ENCODE measurements at regions not wholly inside any gene's neighbourhood (a gene's known extent, or its start where the extent isn't known, plus 50 kb on each side); places are given as distances from the start of the nearest gene placed in this dataset.

DNA sequence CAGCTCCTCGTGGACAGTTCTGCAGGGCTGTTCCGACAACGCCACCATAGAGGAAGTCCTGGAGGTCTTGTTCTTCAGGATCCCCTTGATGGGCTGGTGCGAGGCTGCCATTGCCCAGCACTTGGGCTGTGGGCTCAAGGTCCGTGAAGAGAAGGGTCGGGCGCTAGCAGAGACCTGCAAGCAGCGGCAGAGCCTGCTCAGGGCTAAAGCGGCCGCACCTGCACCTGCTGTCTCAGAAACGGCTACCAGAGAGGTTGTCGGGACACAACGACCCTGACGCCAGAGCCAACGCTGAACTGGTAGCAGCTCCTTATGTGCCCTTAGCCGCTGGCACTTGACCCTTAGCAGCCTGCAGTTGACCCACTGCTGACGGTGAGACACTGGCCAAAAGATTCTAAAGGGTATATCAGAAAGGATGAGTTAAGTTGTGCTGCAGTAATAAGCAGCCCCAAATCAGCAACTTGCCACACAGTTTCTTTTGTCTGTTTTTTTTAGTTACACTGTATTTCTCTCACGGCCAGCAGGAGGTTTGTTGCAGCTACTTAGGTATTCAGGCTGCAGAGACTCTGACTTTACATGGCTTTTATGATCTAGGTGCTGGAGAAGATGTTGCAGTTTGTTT is 55.5 kb upstream of the ST6GAL2 start:
- Histone ChIP-seq H3K9me3 (no peaks in the 10 kb centered on the region), H3K4me2 (no peak overlapping the region), H2AFZ (ENCODE audit: low read depth) (no peak overlapping the region), H4K20me1 (ENCODE audit: insufficient read depth) (no peaks in the 10 kb centered on the region), H3K36me3 (replicated peaks in 1 of 2; ENCODE audit: control insufficient read depth in 1 of 2, insufficient read depth in 2 of 2, low read length in 1 of 2) (no peaks in the 10 kb centered on the region), H3K27me3 (ENCODE audit: insufficient read depth) (no peaks in the 10 kb centered on the region), H3K4me3 (ENCODE audit: low read depth in 2 of 2, low read length in 1 of 2) (no peak overlapping the region), H3K9me2 (no peaks in the 10 kb centered on the region), H3K27ac (ENCODE audit: low read depth in 2 of 2, low read length in 1 of 2) (no peak overlapping the region), H3K79me2 (ENCODE audit: insufficient read depth) (no peaks in the 10 kb centered on the region), H3K4me1 (ENCODE audit: control insufficient read depth in 1 of 2, insufficient read depth in 2 of 2, low read depth in 1 of 2, low read length in 1 of 2) (peaks cover 0 to 7% of the 10 kb centered on the region in 2 experiments; a peak in 2 of 4 replicates), H3K9ac (no peak overlapping the region), H3F3A (replicated peaks; ENCODE audit: insufficient read depth) (peaks cover 9% of the 10 kb centered on the region)
- POLR2A ChIA-PET, result no interaction called here
- 77% methylated on average over 14 of the region's 18 CpGs for WGBS (ENCODE audit: low lambda C conversion rate)
- DNase-seq, result no peak
- CTCF ChIA-PET, result no interaction called here
- TF ChIP-seq RFX5 (IDR thresholded peaks at IDR 0.05; ENCODE audit: low read length) (no peak), RXRA (IDR thresholded peaks at IDR 0.05; ENCODE audit: borderline replicate concordance, low read depth) (no peak), NFIC (IDR thresholded peaks at IDR 0.05; ENCODE audit: borderline replicate concordance) (no peak), NRF1 (IDR thresholded peaks at IDR 0.05; ENCODE audit: low read depth, low read length) (no peak), MXI1 (IDR thresholded peaks at IDR 0.05; ENCODE audit: low read depth, low read length) (no peak), RCOR1 (IDR thresholded peaks at IDR 0.05; ENCODE audit: low read length) (no peak), TCF12 (IDR thresholded peaks at IDR 0.05) (no peak), RAD21 (IDR thresholded peaks at IDR 0.05; ENCODE audit: low read length) (no peak)
- TF ChIP-seq, protein P1, sequence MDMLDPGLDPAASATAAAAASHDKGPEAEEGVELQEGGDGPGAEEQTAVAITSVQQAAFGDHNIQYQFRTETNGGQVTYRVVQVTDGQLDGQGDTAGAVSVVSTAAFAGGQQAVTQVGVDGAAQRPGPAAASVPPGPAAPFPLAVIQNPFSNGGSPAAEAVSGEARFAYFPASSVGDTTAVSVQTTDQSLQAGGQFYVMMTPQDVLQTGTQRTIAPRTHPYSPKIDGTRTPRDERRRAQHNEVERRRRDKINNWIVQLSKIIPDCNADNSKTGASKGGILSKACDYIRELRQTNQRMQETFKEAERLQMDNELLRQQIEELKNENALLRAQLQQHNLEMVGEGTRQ (IDR thresholded peaks at IDR 0.05; ENCODE audit: borderline replicate concordance, low read depth, low read length), result no peak
- TF ChIP-seq, protein P2, sequence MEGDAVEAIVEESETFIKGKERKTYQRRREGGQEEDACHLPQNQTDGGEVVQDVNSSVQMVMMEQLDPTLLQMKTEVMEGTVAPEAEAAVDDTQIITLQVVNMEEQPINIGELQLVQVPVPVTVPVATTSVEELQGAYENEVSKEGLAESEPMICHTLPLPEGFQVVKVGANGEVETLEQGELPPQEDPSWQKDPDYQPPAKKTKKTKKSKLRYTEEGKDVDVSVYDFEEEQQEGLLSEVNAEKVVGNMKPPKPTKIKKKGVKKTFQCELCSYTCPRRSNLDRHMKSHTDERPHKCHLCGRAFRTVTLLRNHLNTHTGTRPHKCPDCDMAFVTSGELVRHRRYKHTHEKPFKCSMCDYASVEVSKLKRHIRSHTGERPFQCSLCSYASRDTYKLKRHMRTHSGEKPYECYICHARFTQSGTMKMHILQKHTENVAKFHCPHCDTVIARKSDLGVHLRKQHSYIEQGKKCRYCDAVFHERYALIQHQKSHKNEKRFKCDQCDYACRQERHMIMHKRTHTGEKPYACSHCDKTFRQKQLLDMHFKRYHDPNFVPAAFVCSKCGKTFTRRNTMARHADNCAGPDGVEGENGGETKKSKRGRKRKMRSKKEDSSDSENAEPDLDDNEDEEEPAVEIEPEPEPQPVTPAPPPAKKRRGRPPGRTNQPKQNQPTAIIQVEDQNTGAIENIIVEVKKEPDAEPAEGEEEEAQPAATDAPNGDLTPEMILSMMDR (IDR thresholded peaks at IDR 0.05), result no peak
- TF ChIP-seq, protein P3, sequence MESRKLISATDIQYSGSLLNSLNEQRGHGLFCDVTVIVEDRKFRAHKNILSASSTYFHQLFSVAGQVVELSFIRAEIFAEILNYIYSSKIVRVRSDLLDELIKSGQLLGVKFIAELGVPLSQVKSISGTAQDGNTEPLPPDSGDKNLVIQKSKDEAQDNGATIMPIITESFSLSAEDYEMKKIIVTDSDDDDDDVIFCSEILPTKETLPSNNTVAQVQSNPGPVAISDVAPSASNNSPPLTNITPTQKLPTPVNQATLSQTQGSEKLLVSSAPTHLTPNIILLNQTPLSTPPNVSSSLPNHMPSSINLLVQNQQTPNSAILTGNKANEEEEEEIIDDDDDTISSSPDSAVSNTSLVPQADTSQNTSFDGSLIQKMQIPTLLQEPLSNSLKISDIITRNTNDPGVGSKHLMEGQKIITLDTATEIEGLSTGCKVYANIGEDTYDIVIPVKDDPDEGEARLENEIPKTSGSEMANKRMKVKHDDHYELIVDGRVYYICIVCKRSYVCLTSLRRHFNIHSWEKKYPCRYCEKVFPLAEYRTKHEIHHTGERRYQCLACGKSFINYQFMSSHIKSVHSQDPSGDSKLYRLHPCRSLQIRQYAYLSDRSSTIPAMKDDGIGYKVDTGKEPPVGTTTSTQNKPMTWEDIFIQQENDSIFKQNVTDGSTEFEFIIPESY (IDR thresholded peaks at IDR 0.05; ENCODE audit: borderline replicate concordance, low read depth), result no peak
- TF ChIP-seq, protein P4, sequence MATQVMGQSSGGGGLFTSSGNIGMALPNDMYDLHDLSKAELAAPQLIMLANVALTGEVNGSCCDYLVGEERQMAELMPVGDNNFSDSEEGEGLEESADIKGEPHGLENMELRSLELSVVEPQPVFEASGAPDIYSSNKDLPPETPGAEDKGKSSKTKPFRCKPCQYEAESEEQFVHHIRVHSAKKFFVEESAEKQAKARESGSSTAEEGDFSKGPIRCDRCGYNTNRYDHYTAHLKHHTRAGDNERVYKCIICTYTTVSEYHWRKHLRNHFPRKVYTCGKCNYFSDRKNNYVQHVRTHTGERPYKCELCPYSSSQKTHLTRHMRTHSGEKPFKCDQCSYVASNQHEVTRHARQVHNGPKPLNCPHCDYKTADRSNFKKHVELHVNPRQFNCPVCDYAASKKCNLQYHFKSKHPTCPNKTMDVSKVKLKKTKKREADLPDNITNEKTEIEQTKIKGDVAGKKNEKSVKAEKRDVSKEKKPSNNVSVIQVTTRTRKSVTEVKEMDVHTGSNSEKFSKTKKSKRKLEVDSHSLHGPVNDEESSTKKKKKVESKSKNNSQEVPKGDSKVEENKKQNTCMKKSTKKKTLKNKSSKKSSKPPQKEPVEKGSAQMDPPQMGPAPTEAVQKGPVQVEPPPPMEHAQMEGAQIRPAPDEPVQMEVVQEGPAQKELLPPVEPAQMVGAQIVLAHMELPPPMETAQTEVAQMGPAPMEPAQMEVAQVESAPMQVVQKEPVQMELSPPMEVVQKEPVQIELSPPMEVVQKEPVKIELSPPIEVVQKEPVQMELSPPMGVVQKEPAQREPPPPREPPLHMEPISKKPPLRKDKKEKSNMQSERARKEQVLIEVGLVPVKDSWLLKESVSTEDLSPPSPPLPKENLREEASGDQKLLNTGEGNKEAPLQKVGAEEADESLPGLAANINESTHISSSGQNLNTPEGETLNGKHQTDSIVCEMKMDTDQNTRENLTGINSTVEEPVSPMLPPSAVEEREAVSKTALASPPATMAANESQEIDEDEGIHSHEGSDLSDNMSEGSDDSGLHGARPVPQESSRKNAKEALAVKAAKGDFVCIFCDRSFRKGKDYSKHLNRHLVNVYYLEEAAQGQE (IDR thresholded peaks at IDR 0.05; ENCODE audit: low read depth, low read length), result no peak
- TF ChIP-seq, protein P5, sequence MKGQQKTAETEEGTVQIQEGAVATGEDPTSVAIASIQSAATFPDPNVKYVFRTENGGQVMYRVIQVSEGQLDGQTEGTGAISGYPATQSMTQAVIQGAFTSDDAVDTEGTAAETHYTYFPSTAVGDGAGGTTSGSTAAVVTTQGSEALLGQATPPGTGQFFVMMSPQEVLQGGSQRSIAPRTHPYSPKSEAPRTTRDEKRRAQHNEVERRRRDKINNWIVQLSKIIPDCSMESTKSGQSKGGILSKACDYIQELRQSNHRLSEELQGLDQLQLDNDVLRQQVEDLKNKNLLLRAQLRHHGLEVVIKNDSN (IDR thresholded peaks at IDR 0.05; ENCODE audit: borderline replicate concordance, low read depth), result no peak
- TF ChIP-seq, protein P6, sequence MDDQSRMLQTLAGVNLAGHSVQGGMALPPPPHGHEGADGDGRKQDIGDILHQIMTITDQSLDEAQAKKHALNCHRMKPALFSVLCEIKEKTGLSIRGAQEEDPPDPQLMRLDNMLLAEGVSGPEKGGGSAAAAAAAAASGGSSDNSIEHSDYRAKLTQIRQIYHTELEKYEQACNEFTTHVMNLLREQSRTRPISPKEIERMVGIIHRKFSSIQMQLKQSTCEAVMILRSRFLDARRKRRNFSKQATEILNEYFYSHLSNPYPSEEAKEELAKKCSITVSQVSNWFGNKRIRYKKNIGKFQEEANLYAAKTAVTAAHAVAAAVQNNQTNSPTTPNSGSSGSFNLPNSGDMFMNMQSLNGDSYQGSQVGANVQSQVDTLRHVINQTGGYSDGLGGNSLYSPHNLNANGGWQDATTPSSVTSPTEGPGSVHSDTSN (IDR thresholded peaks at IDR 0.05), result no peak
- TF ChIP-seq, protein P7, sequence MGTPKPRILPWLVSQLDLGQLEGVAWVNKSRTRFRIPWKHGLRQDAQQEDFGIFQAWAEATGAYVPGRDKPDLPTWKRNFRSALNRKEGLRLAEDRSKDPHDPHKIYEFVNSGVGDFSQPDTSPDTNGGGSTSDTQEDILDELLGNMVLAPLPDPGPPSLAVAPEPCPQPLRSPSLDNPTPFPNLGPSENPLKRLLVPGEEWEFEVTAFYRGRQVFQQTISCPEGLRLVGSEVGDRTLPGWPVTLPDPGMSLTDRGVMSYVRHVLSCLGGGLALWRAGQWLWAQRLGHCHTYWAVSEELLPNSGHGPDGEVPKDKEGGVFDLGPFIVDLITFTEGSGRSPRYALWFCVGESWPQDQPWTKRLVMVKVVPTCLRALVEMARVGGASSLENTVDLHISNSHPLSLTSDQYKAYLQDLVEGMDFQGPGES (IDR thresholded peaks at IDR 0.05; ENCODE audit: low read depth, low read length), result no peak

Data from SK-N-SH (cell line).